Fibroblast of skin of right quadriceps (primary cell): ENCODE measurements at regions not wholly inside any gene's neighbourhood (a gene's known extent, or its start where the extent isn't known, plus 50 kb on each side); places are given as distances from the start of the nearest gene placed in this dataset.

ENCODE experiments used
- DNase-seq: peaks from one replicate; pipeline ENCODE4 v3.0.0-alpha.2; 2013

GRCh38 chr11:119490253-119491006 is 67.5 kb upstream of the THY1 start:
- no peak for DNase-seq

- DNase-seq: no peak
These were observed 66.1 kb upstream of the THY1 start for GRCh38 chr11:119489087-119489486.

- no peak for DNase-seq
These were observed 65.5 kb upstream of the THY1 start for GRCh38 chr11:119488256-119488995.

GRCh38 chr11:119486691-119487259 is 63.8 kb upstream of the THY1 start:
- no peak for DNase-seq

- no peak for DNase-seq
These were observed 63.0 kb upstream of the THY1 start for GRCh38 chr11:119486016-119486415.

- no peak for DNase-seq
These were observed 62.0 kb upstream of the THY1 start for GRCh38 chr11:119484741-119485605.

GRCh38 chr11:119483881-119484371 is 61.0 kb upstream of the THY1 start:
- no peak for DNase-seq

GRCh38 chr11:119483341-119483880 is 60.4 kb upstream of the THY1 start:
- no peak for DNase-seq

GRCh38 chr11:119482521-119483011 is 59.6 kb upstream of the THY1 start:
- DNase-seq: no peak

GRCh38 chr11:119481667-119482400 is 58.9 kb upstream of the THY1 start:
- no peak for DNase-seq

- peak; percentile 99 for DNase-seq
These were observed 58.2 kb upstream of the THY1 start for GRCh38 chr11:119481021-119481666.

GRCh38 chr11:119480380-119481020 is 57.5 kb upstream of the THY1 start:
- DNase-seq: no peak

GRCh38 chr11:119479685-119480275 is 56.8 kb upstream of the THY1 start:
- DNase-seq: peak; percentile 63

GRCh38 chr11:119478711-119479285 is 55.8 kb upstream of the THY1 start:
- no peak for DNase-seq

GRCh38 chr11:119476666-119477331 is 53.8 kb upstream of the THY1 start:
- DNase-seq: no peak

- DNase-seq: no peak
These were observed 53.1 kb upstream of the THY1 start for GRCh38 chr11:119476038-119476437.

GRCh38 chr11:119474682-119475596 is 52.0 kb upstream of the THY1 start:
- DNase-seq: peak; percentile 68
